ENCODE measurements at regions not wholly inside any gene's neighbourhood (a gene's known extent, or its start where the extent isn't known, plus 50 kb on each side); places are given as distances from the start of the nearest gene placed in this dataset.

- TF ChIP-seq, protein P1, sequence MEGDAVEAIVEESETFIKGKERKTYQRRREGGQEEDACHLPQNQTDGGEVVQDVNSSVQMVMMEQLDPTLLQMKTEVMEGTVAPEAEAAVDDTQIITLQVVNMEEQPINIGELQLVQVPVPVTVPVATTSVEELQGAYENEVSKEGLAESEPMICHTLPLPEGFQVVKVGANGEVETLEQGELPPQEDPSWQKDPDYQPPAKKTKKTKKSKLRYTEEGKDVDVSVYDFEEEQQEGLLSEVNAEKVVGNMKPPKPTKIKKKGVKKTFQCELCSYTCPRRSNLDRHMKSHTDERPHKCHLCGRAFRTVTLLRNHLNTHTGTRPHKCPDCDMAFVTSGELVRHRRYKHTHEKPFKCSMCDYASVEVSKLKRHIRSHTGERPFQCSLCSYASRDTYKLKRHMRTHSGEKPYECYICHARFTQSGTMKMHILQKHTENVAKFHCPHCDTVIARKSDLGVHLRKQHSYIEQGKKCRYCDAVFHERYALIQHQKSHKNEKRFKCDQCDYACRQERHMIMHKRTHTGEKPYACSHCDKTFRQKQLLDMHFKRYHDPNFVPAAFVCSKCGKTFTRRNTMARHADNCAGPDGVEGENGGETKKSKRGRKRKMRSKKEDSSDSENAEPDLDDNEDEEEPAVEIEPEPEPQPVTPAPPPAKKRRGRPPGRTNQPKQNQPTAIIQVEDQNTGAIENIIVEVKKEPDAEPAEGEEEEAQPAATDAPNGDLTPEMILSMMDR (IDR thresholded peaks at IDR 0.05; ENCODE audit: low read depth, low read length): no peak
- DNase-seq (ENCODE audit: low read depth in 2 of 2): no peak
- H3K4me3 ChIP-seq (replicated peaks in 1 of 2; ENCODE audit: low read depth in 2 of 2, low read length in 2 of 2): no peak overlapping the region
Observed at GRCh38 chr5:15220642-15221173, 279.3 kb upstream of the FBXL7 start.

- no peak for DNase-seq (ENCODE audit: low read depth in 2 of 2)
- TF ChIP-seq, protein P1 (IDR thresholded peaks at IDR 0.05; ENCODE audit: low read depth, low read length): no peak
- no peak overlapping the region for H3K4me3 ChIP-seq (replicated peaks in 1 of 2; ENCODE audit: low read depth in 2 of 2, low read length in 2 of 2)
Observed at GRCh38 chr5:15215056-15215455, 284.9 kb upstream of the FBXL7 start.

GRCh38 chr5:15214010-15214409, 286.0 kb upstream of the FBXL7 start:
- TF ChIP-seq, protein P1 (IDR thresholded peaks at IDR 0.05; ENCODE audit: low read depth, low read length): no peak
- no peak for DNase-seq (ENCODE audit: low read depth in 2 of 2)
- H3K4me3 ChIP-seq (replicated peaks in 1 of 2; ENCODE audit: low read depth in 2 of 2, low read length in 2 of 2): no peak overlapping the region

- DNase-seq (ENCODE audit: low read depth in 2 of 2): peak in 1 of 2 donors; percentile 0
- H3K4me3 ChIP-seq (replicated peaks in 1 of 2; ENCODE audit: low read depth in 2 of 2, low read length in 2 of 2): no peak overlapping the region
- TF ChIP-seq, protein P1 (IDR thresholded peaks at IDR 0.05; ENCODE audit: low read depth, low read length): no peak
Observed at GRCh38 chr5:15209053-15209762, 290.8 kb upstream of the FBXL7 start.

GRCh38 chr5:15206133-15206532, 293.8 kb upstream of the FBXL7 start:
- H3K4me3 ChIP-seq (replicated peaks in 1 of 2; ENCODE audit: low read depth in 2 of 2, low read length in 2 of 2): no peak overlapping the region
- TF ChIP-seq, protein P1 (IDR thresholded peaks at IDR 0.05; ENCODE audit: low read depth, low read length): no peak
- no peak for DNase-seq (ENCODE audit: low read depth in 2 of 2)

- TF ChIP-seq, protein P1 (IDR thresholded peaks at IDR 0.05; ENCODE audit: low read depth, low read length): no peak
- peak in 1 of 2 donors; percentile 16 for DNase-seq (ENCODE audit: low read depth in 2 of 2)
- H3K4me3 ChIP-seq (replicated peaks in 1 of 2; ENCODE audit: low read depth in 2 of 2, low read length in 2 of 2): no peak overlapping the region
Observed at GRCh38 chr5:15203376-15203775, 296.6 kb upstream of the FBXL7 start.

Measured in cardiac fibroblast (primary cell).